ENCODE measurements at regions not wholly inside any gene's neighbourhood (a gene's known extent, or its start where the extent isn't known, plus 50 kb on each side); places are given as distances from the start of the nearest gene placed in this dataset.

DNA sequence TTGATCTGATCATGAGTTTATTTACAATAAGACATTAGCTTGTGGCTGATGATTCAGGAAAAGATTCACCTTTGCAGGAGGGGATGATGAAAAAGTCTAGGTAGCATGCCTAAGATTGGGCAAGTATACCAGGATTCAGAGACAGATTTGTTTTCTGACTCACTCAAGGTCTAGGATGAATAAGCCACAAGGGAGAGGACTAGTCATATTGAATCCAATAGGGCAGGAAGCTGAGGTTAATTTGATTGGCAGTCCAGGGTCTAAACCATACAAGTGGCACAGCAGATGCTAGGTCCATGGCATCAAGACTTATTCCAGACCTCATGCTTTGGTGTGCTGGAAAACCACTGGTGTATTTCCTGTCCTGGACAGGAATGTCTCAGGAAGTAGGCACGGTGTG lies 1133.4 kb downstream of the XPNPEP1 start:
- no peak for TF ChIP-seq POLR2AphosphoS5 (IDR thresholded peaks at IDR 0.05)
- TF ChIP-seq, protein P1, sequence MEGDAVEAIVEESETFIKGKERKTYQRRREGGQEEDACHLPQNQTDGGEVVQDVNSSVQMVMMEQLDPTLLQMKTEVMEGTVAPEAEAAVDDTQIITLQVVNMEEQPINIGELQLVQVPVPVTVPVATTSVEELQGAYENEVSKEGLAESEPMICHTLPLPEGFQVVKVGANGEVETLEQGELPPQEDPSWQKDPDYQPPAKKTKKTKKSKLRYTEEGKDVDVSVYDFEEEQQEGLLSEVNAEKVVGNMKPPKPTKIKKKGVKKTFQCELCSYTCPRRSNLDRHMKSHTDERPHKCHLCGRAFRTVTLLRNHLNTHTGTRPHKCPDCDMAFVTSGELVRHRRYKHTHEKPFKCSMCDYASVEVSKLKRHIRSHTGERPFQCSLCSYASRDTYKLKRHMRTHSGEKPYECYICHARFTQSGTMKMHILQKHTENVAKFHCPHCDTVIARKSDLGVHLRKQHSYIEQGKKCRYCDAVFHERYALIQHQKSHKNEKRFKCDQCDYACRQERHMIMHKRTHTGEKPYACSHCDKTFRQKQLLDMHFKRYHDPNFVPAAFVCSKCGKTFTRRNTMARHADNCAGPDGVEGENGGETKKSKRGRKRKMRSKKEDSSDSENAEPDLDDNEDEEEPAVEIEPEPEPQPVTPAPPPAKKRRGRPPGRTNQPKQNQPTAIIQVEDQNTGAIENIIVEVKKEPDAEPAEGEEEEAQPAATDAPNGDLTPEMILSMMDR (IDR thresholded peaks at IDR 0.05) = no peak
